ENCODE measurements at regions not wholly inside any gene's neighbourhood (a gene's known extent, or its start where the extent isn't known, plus 50 kb on each side); places are given as distances from the start of the nearest gene placed in this dataset.

GRCh38 chr4:149890531-149890930 lies 74.9 kb upstream of the IQCM start:
- Histone ChIP-seq H3K9me2 (replicated peaks; ENCODE audit: insufficient read depth, low read length) (no peaks in the 10 kb centered on the region), H3K4me3 (ENCODE audit: low read length) (no peak overlapping the region), H3K27me3 (ENCODE audit: low read length) (no peaks in the 10 kb centered on the region), H3K79me2 (ENCODE audit: low read length) (no peaks in the 10 kb centered on the region), H3K9ac (ENCODE audit: low read length) (no peak overlapping the region), H3K36me3 (ENCODE audit: insufficient read depth, low read length) (no peaks in the 10 kb centered on the region), H3K9me3 (ENCODE audit: low read length) (no peaks in the 10 kb centered on the region), H3K4me1 (ENCODE audit: low read length) (no peaks in the 10 kb centered on the region), H4K20me1 (ENCODE audit: insufficient read depth, low read depth, low read length) (no peaks in the 10 kb centered on the region), H3K4me2 (ENCODE audit: low read depth, low read length, poor library complexity, severe bottlenecking) (no peak overlapping the region), H2AFZ (ENCODE audit: low read length) (no peak overlapping the region), H3K27ac (ENCODE audit: low read length) (no peak overlapping the region)
- DNase-seq = no peak

GRCh38 chr4:149891426-149891825 lies 75.8 kb upstream of the IQCM start:
- H3K79me2 ChIP-seq (ENCODE audit: low read length) = no peaks in the 10 kb centered on the region
- H3K9me2 ChIP-seq (replicated peaks; ENCODE audit: insufficient read depth, low read length) = no peaks in the 10 kb centered on the region
- H3K4me3 ChIP-seq (ENCODE audit: low read length) = no peak overlapping the region
- no peaks in the 10 kb centered on the region for H3K27me3 ChIP-seq (ENCODE audit: low read length)
- H2AFZ ChIP-seq (ENCODE audit: low read length) = no peak overlapping the region
- H3K36me3 ChIP-seq (ENCODE audit: insufficient read depth, low read length) = no peaks in the 10 kb centered on the region
- no peak overlapping the region for H3K9ac ChIP-seq (ENCODE audit: low read length)
- H3K27ac ChIP-seq (ENCODE audit: low read length) = no peak overlapping the region
- no peak for DNase-seq
- no peaks in the 10 kb centered on the region for H3K4me1 ChIP-seq (ENCODE audit: low read length)
- H3K4me2 ChIP-seq (ENCODE audit: low read depth, low read length, poor library complexity, severe bottlenecking) = no peak overlapping the region
- H3K9me3 ChIP-seq (ENCODE audit: low read length) = no peaks in the 10 kb centered on the region
- H4K20me1 ChIP-seq (ENCODE audit: insufficient read depth, low read depth, low read length) = no peaks in the 10 kb centered on the region

GRCh38 chr4:149896432-149896831 lies 80.8 kb upstream of the IQCM start:
- H3K79me2 ChIP-seq (ENCODE audit: low read length) = no peaks in the 10 kb centered on the region
- no peaks in the 10 kb centered on the region for H3K9me2 ChIP-seq (replicated peaks; ENCODE audit: insufficient read depth, low read length)
- no peaks in the 10 kb centered on the region for H3K9me3 ChIP-seq (ENCODE audit: low read length)
- no peak overlapping the region for H3K9ac ChIP-seq (ENCODE audit: low read length)
- no peaks in the 10 kb centered on the region for H3K36me3 ChIP-seq (ENCODE audit: insufficient read depth, low read length)
- no peak overlapping the region for H3K4me3 ChIP-seq (ENCODE audit: low read length)
- H3K27ac ChIP-seq (ENCODE audit: low read length) = no peak overlapping the region
- H4K20me1 ChIP-seq (ENCODE audit: insufficient read depth, low read depth, low read length) = no peaks in the 10 kb centered on the region
- H3K4me2 ChIP-seq (ENCODE audit: low read depth, low read length, poor library complexity, severe bottlenecking) = no peak overlapping the region
- DNase-seq = no peak
- no peaks in the 10 kb centered on the region for H3K27me3 ChIP-seq (ENCODE audit: low read length)
- peaks cover 4% of the 10 kb centered on the region; the same call in 1 of the 2 replicates for H3K4me1 ChIP-seq (ENCODE audit: low read length)
- no peak overlapping the region for H2AFZ ChIP-seq (ENCODE audit: low read length)

- Histone ChIP-seq H3K9me3 (ENCODE audit: low read length) (no peaks in the 10 kb centered on the region), H3K9ac (ENCODE audit: low read length) (no peak overlapping the region), H3K4me3 (ENCODE audit: low read length) (no peak overlapping the region)
Observed at GRCh38 chr4:149897783-149898182, 82.1 kb upstream of the IQCM start.

GRCh38 chr4:149901128-149901527 lies 85.5 kb upstream of the IQCM start:
- Histone ChIP-seq H3K4me2 (ENCODE audit: low read depth, low read length, poor library complexity, severe bottlenecking) (no peak overlapping the region), H3K36me3 (ENCODE audit: insufficient read depth, low read length) (no peaks in the 10 kb centered on the region), H3K9me3 (ENCODE audit: low read length) (no peaks in the 10 kb centered on the region), H3K4me3 (ENCODE audit: low read length) (no peak overlapping the region), H2AFZ (ENCODE audit: low read length) (no peak overlapping the region), H3K4me1 (ENCODE audit: low read length) (peaks cover 4% of the 10 kb centered on the region; the same call in 1 of the 2 replicates), H3K27ac (ENCODE audit: low read length) (no peak overlapping the region), H3K9me2 (replicated peaks; ENCODE audit: insufficient read depth, low read length) (no peaks in the 10 kb centered on the region), H3K27me3 (ENCODE audit: low read length) (no peaks in the 10 kb centered on the region), H3K79me2 (ENCODE audit: low read length) (no peaks in the 10 kb centered on the region), H3K9ac (ENCODE audit: low read length) (no peak overlapping the region), H4K20me1 (ENCODE audit: insufficient read depth, low read depth, low read length) (no peaks in the 10 kb centered on the region)
- no peak for DNase-seq

More at GRCh38 chr4:149897783-149898182, 82.1 kb upstream of the IQCM start:
- no peaks in the 10 kb centered on the region for H3K9me2 ChIP-seq (replicated peaks; ENCODE audit: insufficient read depth, low read length)
- no peaks in the 10 kb centered on the region for H4K20me1 ChIP-seq (ENCODE audit: insufficient read depth, low read depth, low read length)
- H3K4me1 ChIP-seq (ENCODE audit: low read length) = peaks cover 4% of the 10 kb centered on the region; the same call in 1 of the 2 replicates
- DNase-seq = peak; percentile 52
- H3K27ac ChIP-seq (ENCODE audit: low read length) = no peak overlapping the region
- no peak overlapping the region for H3K4me2 ChIP-seq (ENCODE audit: low read depth, low read length, poor library complexity, severe bottlenecking)
- no peaks in the 10 kb centered on the region for H3K36me3 ChIP-seq (ENCODE audit: insufficient read depth, low read length)
- no peaks in the 10 kb centered on the region for H3K79me2 ChIP-seq (ENCODE audit: low read length)
- H3K27me3 ChIP-seq (ENCODE audit: low read length) = no peaks in the 10 kb centered on the region
- H2AFZ ChIP-seq (ENCODE audit: low read length) = no peak overlapping the region

GRCh38 chr4:149902242-149902641 lies 86.6 kb upstream of the IQCM start:
- H3K9me3 ChIP-seq (ENCODE audit: low read length) = no peaks in the 10 kb centered on the region
- H3K36me3 ChIP-seq (ENCODE audit: insufficient read depth, low read length) = no peaks in the 10 kb centered on the region
- no peak for DNase-seq
- H3K27me3 ChIP-seq (ENCODE audit: low read length) = no peaks in the 10 kb centered on the region
- no peaks in the 10 kb centered on the region for H4K20me1 ChIP-seq (ENCODE audit: insufficient read depth, low read depth, low read length)
- H3K9me2 ChIP-seq (replicated peaks; ENCODE audit: insufficient read depth, low read length) = no peaks in the 10 kb centered on the region
- no peak overlapping the region for H3K4me3 ChIP-seq (ENCODE audit: low read length)
- no peak overlapping the region for H3K27ac ChIP-seq (ENCODE audit: low read length)
- H3K4me1 ChIP-seq (ENCODE audit: low read length) = peaks cover 4% of the 10 kb centered on the region; the same call in 1 of the 2 replicates
- no peak overlapping the region for H3K9ac ChIP-seq (ENCODE audit: low read length)
- no peaks in the 10 kb centered on the region for H3K79me2 ChIP-seq (ENCODE audit: low read length)
- no peak overlapping the region for H2AFZ ChIP-seq (ENCODE audit: low read length)
- H3K4me2 ChIP-seq (ENCODE audit: low read depth, low read length, poor library complexity, severe bottlenecking) = no peak overlapping the region

- Histone ChIP-seq H3K9ac (ENCODE audit: low read length) (no peak overlapping the region), H3K9me3 (ENCODE audit: low read length) (no peaks in the 10 kb centered on the region), H3K27ac (ENCODE audit: low read length) (no peak overlapping the region), H4K20me1 (ENCODE audit: insufficient read depth, low read depth, low read length) (no peaks in the 10 kb centered on the region), H3K79me2 (ENCODE audit: low read length) (no peaks in the 10 kb centered on the region), H3K4me1 (ENCODE audit: low read length) (no peaks in the 10 kb centered on the region), H3K9me2 (replicated peaks; ENCODE audit: insufficient read depth, low read length) (no peaks in the 10 kb centered on the region), H3K4me2 (ENCODE audit: low read depth, low read length, poor library complexity, severe bottlenecking) (no peak overlapping the region), H3K4me3 (ENCODE audit: low read length) (no peak overlapping the region), H3K27me3 (ENCODE audit: low read length) (no peaks in the 10 kb centered on the region), H3K36me3 (ENCODE audit: insufficient read depth, low read length) (no peaks in the 10 kb centered on the region), H2AFZ (ENCODE audit: low read length) (no peak overlapping the region)
- DNase-seq = no peak
Observed at GRCh38 chr4:149910177-149910576, 94.5 kb upstream of the IQCM start.

GRCh38 chr4:149910604-149911350 lies 95.1 kb upstream of the IQCM start:
- Histone ChIP-seq H3K9me3 (ENCODE audit: low read length) (no peaks in the 10 kb centered on the region), H3K4me2 (ENCODE audit: low read depth, low read length, poor library complexity, severe bottlenecking) (no peak overlapping the region), H4K20me1 (ENCODE audit: insufficient read depth, low read depth, low read length) (no peaks in the 10 kb centered on the region), H3K9ac (ENCODE audit: low read length) (no peak overlapping the region), H3K9me2 (replicated peaks; ENCODE audit: insufficient read depth, low read length) (no peaks in the 10 kb centered on the region), H3K79me2 (ENCODE audit: low read length) (no peaks in the 10 kb centered on the region), H3K36me3 (ENCODE audit: insufficient read depth, low read length) (no peaks in the 10 kb centered on the region), H3K4me3 (ENCODE audit: low read length) (no peak overlapping the region), H3K27ac (ENCODE audit: low read length) (no peak overlapping the region), H3K4me1 (ENCODE audit: low read length) (no peaks in the 10 kb centered on the region), H3K27me3 (ENCODE audit: low read length) (no peaks in the 10 kb centered on the region), H2AFZ (ENCODE audit: low read length) (no peak overlapping the region)
- DNase-seq = no peak

All from Karpas-422 (cell line).